BE2C (cell line): ENCODE measurements at regions not wholly inside any gene's neighbourhood (a gene's known extent, or its start where the extent isn't known, plus 50 kb on each side); places are given as distances from the start of the nearest gene placed in this dataset.
A peak's percentile ranks its signal among the peaks of the same experiment; 100 is the strongest.

Experiments
- DNase-seq: peaks from one replicate; pipeline ENCODE4 v3.0.0-alpha.2; 2020
- H3K27me3 ChIP-seq: fragments of 250-450 bp; sonication (Bioruptor Pico); 2 replicates; pipeline ENCODE4 v1.5.1; 2020; ENCODE audit warnings: mild to moderate bottlenecking
- H3K36me3 ChIP-seq: fragments of 250-450 bp; sonication (Bioruptor Pico); 2 replicates; pipeline ENCODE4 v1.5.1; 2020; ENCODE audit warnings: mild to moderate bottlenecking
- H3K4me1 ChIP-seq: fragments of 250-450 bp; sonication (Bioruptor Pico); 2 replicates; pipeline ENCODE4 v1.5.1; 2020
- H3K4me3 ChIP-seq: 2 replicates; pipeline ENCODE4 v1.5.1; 2011; ENCODE audit warnings: low read depth, low read length
- H3K9me3 ChIP-seq: fragments of 250-450 bp; sonication (Bioruptor Pico); 2 replicates; pipeline ENCODE4 v1.5.1; 2020
- CTCF ChIP-seq: IDR thresholded peaks from 2 replicates; pipeline ENCODE4 v1.5.1; 2012; ENCODE audit warnings: mild to moderate bottlenecking, low read depth, low read length

GRCh38 chr1:36651176-36651910 is 168.6 kb upstream of the CSF3R start:
- Histone ChIP-seq H3K4me3 (no peak overlapping the region), H3K9me3 (no peaks in the 10 kb centered on the region), H3K27me3 (no peaks in the 10 kb centered on the region), H3K36me3 (no peaks in the 10 kb centered on the region), H3K4me1 (no peaks in the 10 kb centered on the region)
- no peak for TF ChIP-seq CTCF
- DNase-seq: no peak

GRCh38 chr1:36650200-36651065 is 167.7 kb upstream of the CSF3R start:
- no peaks in the 10 kb centered on the region for H3K4me1 ChIP-seq
- peak; percentile 61 for DNase-seq
- peak; percentile 82 for TF ChIP-seq CTCF

GRCh38 chr1:36645867-36646266 is 163.2 kb upstream of the CSF3R start:
- no peak for TF ChIP-seq CTCF
- no peak for DNase-seq
- Histone ChIP-seq H3K27me3 (no peaks in the 10 kb centered on the region), H3K4me3 (no peak overlapping the region), H3K36me3 (no peaks in the 10 kb centered on the region), H3K4me1 (no peaks in the 10 kb centered on the region), H3K9me3 (no peaks in the 10 kb centered on the region)

More at GRCh38 chr1:36650200-36651065, 167.7 kb upstream of the CSF3R start:
- H3K4me3 ChIP-seq: no peak overlapping the region
- H3K9me3 ChIP-seq: no peaks in the 10 kb centered on the region
- H3K27me3 ChIP-seq: no peaks in the 10 kb centered on the region
- H3K36me3 ChIP-seq: no peaks in the 10 kb centered on the region

- Histone ChIP-seq H3K9me3 (no peaks in the 10 kb centered on the region), H3K27me3 (no peaks in the 10 kb centered on the region), H3K4me1 (no peaks in the 10 kb centered on the region), H3K36me3 (no peaks in the 10 kb centered on the region), H3K4me3 (no peak overlapping the region)
- no peak for DNase-seq
- no peak for TF ChIP-seq CTCF
These were observed 161.8 kb upstream of the CSF3R start for GRCh38 chr1:36644556-36644955.

GRCh38 chr1:36643371-36644270 is 160.9 kb upstream of the CSF3R start:
- Histone ChIP-seq H3K4me3 (no peak overlapping the region), H3K9me3 (no peaks in the 10 kb centered on the region), H3K36me3 (no peaks in the 10 kb centered on the region), H3K27me3 (no peaks in the 10 kb centered on the region), H3K4me1 (no peaks in the 10 kb centered on the region)
- TF ChIP-seq CTCF: no peak
- peak; percentile 43 for DNase-seq
